ENCODE measurements at regions not wholly inside any gene's neighbourhood (a gene's known extent, or its start where the extent isn't known, plus 50 kb on each side); places are given as distances from the start of the nearest gene placed in this dataset.

DNA sequence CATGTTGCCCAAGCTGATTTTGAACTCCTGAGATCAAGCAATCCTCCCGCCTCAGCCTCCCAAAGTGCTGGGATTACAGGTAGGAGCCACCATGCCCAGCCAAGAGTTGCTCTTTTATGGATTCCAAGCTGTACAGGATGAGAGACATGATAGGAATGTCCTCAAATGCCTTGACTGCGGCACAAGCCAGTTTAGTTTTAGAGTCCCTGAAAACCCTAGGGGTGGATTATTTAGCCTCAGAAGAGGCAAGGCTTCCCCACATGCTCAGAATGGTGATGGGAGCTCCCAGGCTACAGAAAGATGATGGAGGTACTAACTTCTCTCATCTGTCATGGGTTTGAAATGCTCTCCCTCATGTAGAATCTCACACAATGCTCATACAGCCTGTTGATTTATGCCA is 192.1 kb upstream of the ADRA1D start:
- in situ Hi-C loops (cut with MboI; ENCODE audit: low sequenced_read_pairs in 4 of 4): no loop called here
- TF ChIP-seq, protein P1, sequence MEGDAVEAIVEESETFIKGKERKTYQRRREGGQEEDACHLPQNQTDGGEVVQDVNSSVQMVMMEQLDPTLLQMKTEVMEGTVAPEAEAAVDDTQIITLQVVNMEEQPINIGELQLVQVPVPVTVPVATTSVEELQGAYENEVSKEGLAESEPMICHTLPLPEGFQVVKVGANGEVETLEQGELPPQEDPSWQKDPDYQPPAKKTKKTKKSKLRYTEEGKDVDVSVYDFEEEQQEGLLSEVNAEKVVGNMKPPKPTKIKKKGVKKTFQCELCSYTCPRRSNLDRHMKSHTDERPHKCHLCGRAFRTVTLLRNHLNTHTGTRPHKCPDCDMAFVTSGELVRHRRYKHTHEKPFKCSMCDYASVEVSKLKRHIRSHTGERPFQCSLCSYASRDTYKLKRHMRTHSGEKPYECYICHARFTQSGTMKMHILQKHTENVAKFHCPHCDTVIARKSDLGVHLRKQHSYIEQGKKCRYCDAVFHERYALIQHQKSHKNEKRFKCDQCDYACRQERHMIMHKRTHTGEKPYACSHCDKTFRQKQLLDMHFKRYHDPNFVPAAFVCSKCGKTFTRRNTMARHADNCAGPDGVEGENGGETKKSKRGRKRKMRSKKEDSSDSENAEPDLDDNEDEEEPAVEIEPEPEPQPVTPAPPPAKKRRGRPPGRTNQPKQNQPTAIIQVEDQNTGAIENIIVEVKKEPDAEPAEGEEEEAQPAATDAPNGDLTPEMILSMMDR (IDR thresholded peaks at IDR 0.05 in 4 of 5, conservative IDR thresholded peaks at IDR 0.05 in 1 of 5): no peak
- no peak for TF ChIP-seq POLR2A (IDR thresholded peaks at IDR 0.05)
- Histone ChIP-seq H3K27me3 (no peaks in the 10 kb centered on the region), H3K36me3 (no peaks in the 10 kb centered on the region), H3K4me1 (no peaks in the 10 kb centered on the region), H3K9me3 (no peaks in the 10 kb centered on the region), H3K4me3 (no peak overlapping the region), H3K27ac (no peak overlapping the region)
- intact Hi-C loops (cut with DNase I; ENCODE audit: low total_unique reads): no loop called here
- ATAC-seq: no peak
- no peak for DNase-seq

DNA sequence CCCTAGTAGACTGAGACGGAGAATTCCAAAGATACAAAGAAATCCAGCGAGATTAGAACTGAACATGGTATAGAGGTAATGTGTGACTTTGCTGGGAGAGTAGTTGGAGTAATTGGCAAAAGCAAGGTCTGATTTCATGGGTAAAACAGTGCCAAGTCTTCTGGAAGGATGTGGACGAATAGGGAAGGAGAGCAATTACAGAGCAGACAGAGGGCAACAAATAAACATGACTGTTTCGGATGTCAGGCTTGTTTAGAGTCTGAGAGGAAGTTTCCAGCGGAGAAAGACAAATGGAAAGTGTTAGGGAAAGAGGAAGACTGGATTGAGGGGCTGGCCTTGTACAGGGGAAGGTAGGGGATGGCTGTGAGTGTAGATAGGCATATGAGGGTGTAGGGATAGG is 190.4 kb upstream of the ADRA1D start:
- ATAC-seq (no peak), DNase-seq (no peak)
- Histone ChIP-seq H3K27ac (no peak overlapping the region), H3K36me3 (no peaks in the 10 kb centered on the region), H3K4me1 (no peaks in the 10 kb centered on the region), H3K4me3 (no peak overlapping the region), H3K27me3 (no peaks in the 10 kb centered on the region), H3K9me3 (no peaks in the 10 kb centered on the region)
- TF ChIP-seq, protein P1 (IDR thresholded peaks at IDR 0.05 in 4 of 5, conservative IDR thresholded peaks at IDR 0.05 in 1 of 5): no peak
- TF ChIP-seq POLR2A (IDR thresholded peaks at IDR 0.05): no peak
- intact Hi-C loops (cut with DNase I; ENCODE audit: low total_unique reads) (no loop called here), in situ Hi-C loops (cut with MboI; ENCODE audit: low sequenced_read_pairs in 4 of 4) (no loop called here)

DNA sequence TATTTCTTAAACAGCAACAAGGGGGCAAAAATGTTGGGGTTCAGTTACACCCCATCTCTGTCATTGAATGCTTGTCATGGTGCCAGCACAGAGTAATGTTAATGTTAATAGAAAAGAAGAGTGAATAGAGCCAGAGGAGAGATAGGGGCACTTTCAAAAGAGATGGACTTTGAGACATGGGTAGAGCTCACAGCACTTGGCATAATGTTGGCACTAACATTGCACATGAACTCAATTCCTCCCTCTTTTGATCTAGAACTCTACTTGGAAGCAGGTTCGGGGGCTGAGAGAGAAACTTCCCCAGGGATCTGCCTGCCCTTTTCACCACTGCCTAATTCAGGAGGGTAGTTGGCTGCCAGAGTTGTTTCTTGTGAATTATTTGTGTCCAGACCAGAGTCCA is 188.0 kb upstream of the ADRA1D start:
- Histone ChIP-seq H3K27me3 (no peaks in the 10 kb centered on the region), H3K27ac (no peak overlapping the region), H3K9me3 (no peaks in the 10 kb centered on the region), H3K4me1 (no peaks in the 10 kb centered on the region), H3K4me3 (no peak overlapping the region), H3K36me3 (no peaks in the 10 kb centered on the region)
- intact Hi-C loops (cut with DNase I; ENCODE audit: low total_unique reads): no loop called here
- ATAC-seq (no peak), DNase-seq (no peak)
- in situ Hi-C loops (cut with MboI; ENCODE audit: low sequenced_read_pairs in 4 of 4): no loop called here
- TF ChIP-seq, protein P1 (IDR thresholded peaks at IDR 0.05 in 4 of 5, conservative IDR thresholded peaks at IDR 0.05 in 1 of 5): no peak
- TF ChIP-seq POLR2A (IDR thresholded peaks at IDR 0.05): no peak

DNA sequence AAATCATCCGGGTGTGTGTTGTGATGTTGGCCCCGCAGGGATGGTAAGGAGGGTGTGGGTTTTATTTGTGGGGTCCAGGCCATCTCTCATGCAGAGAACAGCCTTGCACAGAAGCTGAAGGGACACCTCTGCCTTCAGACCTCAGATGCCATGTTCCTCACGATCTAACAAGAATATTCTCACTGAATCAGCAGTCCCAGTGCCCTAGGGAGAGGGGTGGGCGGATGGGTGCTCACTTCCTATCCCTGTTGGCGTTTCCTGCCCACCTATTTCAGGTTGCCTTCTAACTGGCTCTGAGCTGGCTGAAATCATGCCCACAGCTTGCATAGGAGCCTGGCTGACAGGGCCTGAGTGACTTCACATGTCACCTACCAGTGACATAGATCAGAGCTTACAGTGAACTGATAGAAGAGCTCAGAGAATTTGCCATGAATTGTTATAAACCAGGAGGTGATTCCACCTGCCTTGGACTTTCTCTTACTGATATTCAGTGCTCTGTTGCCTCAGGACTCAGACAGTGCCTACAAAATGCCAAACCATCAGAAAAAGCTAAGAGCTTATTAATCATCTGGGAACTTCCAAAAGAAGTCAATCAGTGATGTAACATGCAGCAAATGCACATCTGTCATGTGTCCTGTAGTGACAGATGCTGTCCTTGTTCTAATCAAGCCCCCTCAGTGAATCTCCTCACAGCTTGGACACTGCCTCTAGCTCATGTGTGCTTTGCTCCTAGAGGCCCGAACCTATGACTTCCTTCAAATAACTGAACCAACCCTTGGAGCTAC is 186.8 kb upstream of the ADRA1D start:
- Histone ChIP-seq H3K4me1 (no peaks in the 10 kb centered on the region), H3K9me3 (no peaks in the 10 kb centered on the region), H3K4me3 (no peak overlapping the region), H3K27me3 (no peaks in the 10 kb centered on the region), H3K36me3 (no peaks in the 10 kb centered on the region), H3K27ac (no peak overlapping the region)
- TF ChIP-seq POLR2A (IDR thresholded peaks at IDR 0.05): no peak
- TF ChIP-seq, protein P1 (IDR thresholded peaks at IDR 0.05 in 4 of 5, conservative IDR thresholded peaks at IDR 0.05 in 1 of 5): no peak
- DNase-seq: no peak
- no peak for ATAC-seq
- in situ Hi-C loops (cut with MboI; ENCODE audit: low sequenced_read_pairs in 4 of 4): no loop called here
- intact Hi-C loops (cut with DNase I; ENCODE audit: low total_unique reads): no loop called here

DNA sequence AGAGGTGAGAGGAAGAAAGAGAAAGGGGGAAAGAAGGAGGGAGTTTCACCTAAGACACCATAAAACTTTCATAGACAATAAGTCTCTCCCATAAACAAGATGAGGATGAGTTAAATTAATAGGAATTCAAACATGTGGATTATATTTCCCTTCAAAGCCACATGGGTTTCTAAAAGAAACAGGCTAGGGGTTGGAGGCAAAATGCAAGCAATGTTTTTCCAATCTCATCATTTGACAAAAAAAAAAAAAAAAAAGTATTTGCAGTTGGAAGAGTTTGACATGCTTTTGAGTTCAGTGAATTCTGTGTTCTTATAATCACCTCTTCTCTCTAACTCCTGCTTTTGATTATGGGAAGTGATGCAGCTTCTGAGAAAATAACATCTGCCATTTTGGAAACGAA is 186.1 kb upstream of the ADRA1D start:
- ATAC-seq (no peak), DNase-seq (no peak)
- intact Hi-C loops (cut with DNase I; ENCODE audit: low total_unique reads) (no loop called here), in situ Hi-C loops (cut with MboI; ENCODE audit: low sequenced_read_pairs in 4 of 4) (no loop called here)
- Histone ChIP-seq H3K36me3 (no peaks in the 10 kb centered on the region), H3K4me3 (no peak overlapping the region), H3K9me3 (no peaks in the 10 kb centered on the region), H3K27me3 (no peaks in the 10 kb centered on the region), H3K27ac (no peak overlapping the region), H3K4me1 (no peaks in the 10 kb centered on the region)
- TF ChIP-seq POLR2A (IDR thresholded peaks at IDR 0.05): no peak

Data from gastrocnemius medialis (tissue), 4 donors.